IPS-18a (cell line): ENCODE measurements at regions not wholly inside any gene's neighbourhood (a gene's known extent, or its start where the extent isn't known, plus 50 kb on each side); places are given as distances from the start of the nearest gene placed in this dataset.

Experiments used
- H3K27ac ChIP-seq: one replicate; pipeline ENCODE4 v1.5.1; 2013; ENCODE audit warnings: low read length
- H3K27me3 ChIP-seq: one replicate; pipeline ENCODE4 v1.6.1; 2013; ENCODE audit warnings: mild to moderate bottlenecking, low read length; ENCODE audit not compliant: control insufficient read depth, insufficient read depth
- H3K36me3 ChIP-seq: one replicate; pipeline ENCODE4 v1.6.1; 2013; ENCODE audit warnings: low read depth, low read length; ENCODE audit not compliant: control insufficient read depth
- H3K4me1 ChIP-seq: one replicate; pipeline ENCODE4 v1.6.1; 2013; ENCODE audit warnings: low read depth, low read length; ENCODE audit not compliant: control insufficient read depth
- H3K4me3 ChIP-seq: one replicate; pipeline ENCODE4 v1.5.1; 2013; ENCODE audit warnings: low read length
- H3K9ac ChIP-seq: one replicate; pipeline ENCODE4 v1.6.1; 2013; ENCODE audit warnings: mild to moderate bottlenecking, low read length, moderate library complexity
- H3K9me3 ChIP-seq: one replicate; pipeline ENCODE4 v1.6.1; 2013; ENCODE audit warnings: low read depth, low read length; ENCODE audit not compliant: control insufficient read depth

GRCh38 chr5:38742821-38743220 lies 103.0 kb upstream of the OSMR start:
- H3K9ac ChIP-seq, result no peak overlapping the region
- no peak overlapping the region for H3K4me3 ChIP-seq
- no peaks in the 10 kb centered on the region for H3K27me3 ChIP-seq
- no peaks in the 10 kb centered on the region for H3K4me1 ChIP-seq
- no peak overlapping the region for H3K27ac ChIP-seq
- no peaks in the 10 kb centered on the region for H3K9me3 ChIP-seq
- H3K36me3 ChIP-seq, result no peaks in the 10 kb centered on the region

- H3K27ac ChIP-seq, result no peak overlapping the region
- H3K4me1 ChIP-seq, result no peaks in the 10 kb centered on the region
- H3K4me3 ChIP-seq, result no peak overlapping the region
- H3K36me3 ChIP-seq, result no peaks in the 10 kb centered on the region
- no peaks in the 10 kb centered on the region for H3K9me3 ChIP-seq
- no peaks in the 10 kb centered on the region for H3K27me3 ChIP-seq
- H3K9ac ChIP-seq, result no peak overlapping the region
These were observed 102.2 kb upstream of the OSMR start for GRCh38 chr5:38743562-38743961.

- Histone ChIP-seq H3K27ac (no peak overlapping the region), H3K9me3 (no peaks in the 10 kb centered on the region), H3K27me3 (no peaks in the 10 kb centered on the region), H3K36me3 (no peaks in the 10 kb centered on the region), H3K4me1 (no peaks in the 10 kb centered on the region), H3K9ac (no peak overlapping the region), H3K4me3 (no peak overlapping the region)
These were observed 99.7 kb upstream of the OSMR start for GRCh38 chr5:38745836-38746732.

GRCh38 chr5:38749861-38750260 lies 96.0 kb upstream of the OSMR start:
- H3K36me3 ChIP-seq, result no peaks in the 10 kb centered on the region
- no peak overlapping the region for H3K27ac ChIP-seq
- H3K4me1 ChIP-seq, result no peaks in the 10 kb centered on the region
- no peak overlapping the region for H3K4me3 ChIP-seq
- no peaks in the 10 kb centered on the region for H3K9me3 ChIP-seq
- H3K27me3 ChIP-seq, result no peaks in the 10 kb centered on the region
- no peak overlapping the region for H3K9ac ChIP-seq

- Histone ChIP-seq H3K27ac (no peak overlapping the region), H3K4me3 (no peak overlapping the region), H3K9ac (no peak overlapping the region), H3K4me1 (no peaks in the 10 kb centered on the region), H3K36me3 (no peaks in the 10 kb centered on the region), H3K27me3 (no peaks in the 10 kb centered on the region), H3K9me3 (no peaks in the 10 kb centered on the region)
These were observed 94.7 kb upstream of the OSMR start for GRCh38 chr5:38751103-38751502.

- Histone ChIP-seq H3K4me3 (no peak overlapping the region), H3K27ac (no peak overlapping the region), H3K4me1 (no peaks in the 10 kb centered on the region), H3K9me3 (no peaks in the 10 kb centered on the region), H3K9ac (no peak overlapping the region), H3K36me3 (no peaks in the 10 kb centered on the region), H3K27me3 (no peaks in the 10 kb centered on the region)
These were observed 93.7 kb upstream of the OSMR start for GRCh38 chr5:38752012-38752536.

GRCh38 chr5:38752622-38753021 lies 93.2 kb upstream of the OSMR start:
- no peak overlapping the region for H3K4me3 ChIP-seq
- H3K27ac ChIP-seq, result no peak overlapping the region
- H3K27me3 ChIP-seq, result no peaks in the 10 kb centered on the region
- no peaks in the 10 kb centered on the region for H3K9me3 ChIP-seq
- no peaks in the 10 kb centered on the region for H3K4me1 ChIP-seq
- no peaks in the 10 kb centered on the region for H3K36me3 ChIP-seq
- no peak overlapping the region for H3K9ac ChIP-seq

GRCh38 chr5:38753141-38753540 lies 92.7 kb upstream of the OSMR start:
- Histone ChIP-seq H3K9me3 (no peaks in the 10 kb centered on the region), H3K4me1 (no peaks in the 10 kb centered on the region), H3K27me3 (no peaks in the 10 kb centered on the region), H3K9ac (no peak overlapping the region), H3K27ac (no peak overlapping the region), H3K4me3 (no peak overlapping the region), H3K36me3 (no peaks in the 10 kb centered on the region)

- no peaks in the 10 kb centered on the region for H3K36me3 ChIP-seq
- no peak overlapping the region for H3K9ac ChIP-seq
- no peaks in the 10 kb centered on the region for H3K9me3 ChIP-seq
- H3K4me3 ChIP-seq, result no peak overlapping the region
- no peaks in the 10 kb centered on the region for H3K4me1 ChIP-seq
- no peak overlapping the region for H3K27ac ChIP-seq
- H3K27me3 ChIP-seq, result no peaks in the 10 kb centered on the region
These were observed 92.0 kb upstream of the OSMR start for GRCh38 chr5:38753776-38754175.

- Histone ChIP-seq H3K9me3 (no peaks in the 10 kb centered on the region), H3K4me1 (no peaks in the 10 kb centered on the region), H3K27ac (no peak overlapping the region), H3K36me3 (no peaks in the 10 kb centered on the region), H3K27me3 (no peaks in the 10 kb centered on the region), H3K9ac (no peak overlapping the region), H3K4me3 (no peak overlapping the region)
These were observed 90.6 kb upstream of the OSMR start for GRCh38 chr5:38755181-38755580.

- no peaks in the 10 kb centered on the region for H3K4me1 ChIP-seq
- no peak overlapping the region for H3K9ac ChIP-seq
- H3K36me3 ChIP-seq, result no peaks in the 10 kb centered on the region
- H3K4me3 ChIP-seq, result no peak overlapping the region
- H3K27me3 ChIP-seq, result no peaks in the 10 kb centered on the region
- H3K9me3 ChIP-seq, result no peaks in the 10 kb centered on the region
- H3K27ac ChIP-seq, result no peak overlapping the region
These were observed 89.7 kb upstream of the OSMR start for GRCh38 chr5:38756068-38756467.
